HUES48 (cell line): ENCODE measurements at regions not wholly inside any gene's neighbourhood (a gene's known extent, or its start where the extent isn't known, plus 50 kb on each side); places are given as distances from the start of the nearest gene placed in this dataset.

Source experiments
- H3K27ac ChIP-seq: one replicate; pipeline ENCODE4 v1.7.0; 2013; ENCODE audit warnings: low read depth, low read length, inconsistent platforms
- H3K27me3 ChIP-seq: 2 replicates; pipeline ENCODE4 v1.6.1; 2013; ENCODE audit warnings: mild to moderate bottlenecking, low read length; ENCODE audit not compliant: control insufficient read depth, insufficient read depth
- H3K36me3 ChIP-seq: 2 replicates; pipeline ENCODE4 v1.6.1; 2013; ENCODE audit warnings: low read length; ENCODE audit not compliant: control insufficient read depth, insufficient read depth
- H3K4me1 ChIP-seq: 2 replicates; pipeline ENCODE4 v1.6.1; 2013; ENCODE audit warnings: mild to moderate bottlenecking, low read length; ENCODE audit not compliant: control insufficient read depth, insufficient read depth
- H3K4me3 ChIP-seq: 2 replicates; pipeline ENCODE4 v1.5.1; 2013; ENCODE audit warnings: mild to moderate bottlenecking, low read depth, low read length
- H3K9ac ChIP-seq: 2 replicates; pipeline ENCODE4 v1.6.1; 2013; ENCODE audit warnings: mild to moderate bottlenecking, low read depth, low read length, moderate library complexity
- H3K9me3 ChIP-seq: 2 replicates; pipeline ENCODE4 v1.6.1; 2013; ENCODE audit warnings: low read length; ENCODE audit not compliant: control insufficient read depth, insufficient read depth

DNA sequence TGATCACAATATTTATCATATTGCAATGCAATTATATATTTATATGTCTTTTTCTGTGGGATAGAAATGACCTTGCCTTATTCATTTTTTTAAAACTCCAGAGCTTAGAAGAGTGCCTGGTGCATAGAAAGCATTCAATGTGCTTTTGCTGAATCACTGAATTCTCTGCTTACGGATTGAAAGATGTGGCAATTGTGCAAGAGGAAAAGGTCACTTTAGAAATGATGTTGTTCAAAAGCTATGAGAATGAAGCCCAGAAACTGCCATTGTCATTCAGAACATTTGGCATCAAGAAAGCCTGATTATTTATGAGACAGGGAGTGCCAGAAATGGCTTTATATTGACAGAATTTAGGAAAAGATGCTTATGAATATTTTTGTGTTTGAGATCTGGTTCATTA lies 678.6 kb upstream of the CDH2 start:
- H3K27me3 ChIP-seq, result no peaks in the 10 kb centered on the region
- no peaks in the 10 kb centered on the region for H3K36me3 ChIP-seq
- no peak overlapping the region for H3K4me3 ChIP-seq
- no peak overlapping the region for H3K27ac ChIP-seq
- no peaks in the 10 kb centered on the region for H3K9me3 ChIP-seq
- H3K9ac ChIP-seq, result no peak overlapping the region
- H3K4me1 ChIP-seq, result no peaks in the 10 kb centered on the region; the same call in 1 of the 2 replicates

GRCh38 chr18:28854964-28855363 lies 678.0 kb upstream of the CDH2 start:
- H3K27ac ChIP-seq, result no peak overlapping the region
- no peaks in the 10 kb centered on the region; the same call in 1 of the 2 replicates for H3K4me1 ChIP-seq
- no peaks in the 10 kb centered on the region for H3K36me3 ChIP-seq
- H3K9me3 ChIP-seq, result no peaks in the 10 kb centered on the region
- no peak overlapping the region for H3K9ac ChIP-seq
- H3K27me3 ChIP-seq, result no peaks in the 10 kb centered on the region
- no peak overlapping the region for H3K4me3 ChIP-seq

- Histone ChIP-seq H3K27ac (no peak overlapping the region), H3K27me3 (no peaks in the 10 kb centered on the region), H3K4me3 (no peak overlapping the region), H3K9me3 (no peaks in the 10 kb centered on the region), H3K4me1 (no peaks in the 10 kb centered on the region), H3K36me3 (no peaks in the 10 kb centered on the region), H3K9ac (no peak overlapping the region)
These were observed 670.0 kb upstream of the CDH2 start for GRCh38 chr18:28846958-28847357.

GRCh38 chr18:28837100-28837499 lies 660.2 kb upstream of the CDH2 start:
- Histone ChIP-seq H3K4me1 (peaks cover 5% of the 10 kb centered on the region), H3K36me3 (no peaks in the 10 kb centered on the region), H3K27me3 (no peaks in the 10 kb centered on the region), H3K9me3 (no peaks in the 10 kb centered on the region), H3K4me3 (no peak overlapping the region), H3K27ac (no peak overlapping the region), H3K9ac (no peak overlapping the region)

GRCh38 chr18:28834889-28835288 lies 658.0 kb upstream of the CDH2 start:
- H3K4me1 ChIP-seq, result peaks cover 15% of the 10 kb centered on the region
- no peak overlapping the region for H3K9ac ChIP-seq
- H3K27me3 ChIP-seq, result no peaks in the 10 kb centered on the region
- H3K36me3 ChIP-seq, result no peaks in the 10 kb centered on the region
- no peak overlapping the region for H3K4me3 ChIP-seq
- no peaks in the 10 kb centered on the region for H3K9me3 ChIP-seq
- no peak overlapping the region for H3K27ac ChIP-seq

DNA sequence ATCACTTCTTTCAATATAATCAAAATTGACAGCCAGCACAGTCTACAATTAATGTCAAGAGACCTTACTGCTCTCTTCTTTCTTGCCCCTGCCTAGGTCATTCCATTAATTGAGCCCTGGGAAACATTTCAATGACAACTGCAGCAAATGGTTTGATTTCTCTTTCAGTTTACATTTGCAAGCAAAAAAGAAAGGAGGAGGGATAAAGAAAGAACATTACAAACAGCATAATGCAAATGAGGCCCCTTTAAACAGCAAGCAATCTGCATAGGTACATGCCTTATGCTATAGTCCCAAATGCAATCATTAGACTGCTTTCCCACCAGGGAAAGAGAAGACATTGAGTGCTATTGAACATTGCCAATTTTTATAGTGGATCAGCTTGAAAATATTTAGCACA lies 655.0 kb upstream of the CDH2 start:
- Histone ChIP-seq H3K36me3 (no peaks in the 10 kb centered on the region), H3K9me3 (no peaks in the 10 kb centered on the region), H3K4me1 (peaks cover 27% of the 10 kb centered on the region), H3K4me3 (no peak overlapping the region), H3K27ac (no peak overlapping the region), H3K9ac (no peak overlapping the region), H3K27me3 (no peaks in the 10 kb centered on the region)

DNA sequence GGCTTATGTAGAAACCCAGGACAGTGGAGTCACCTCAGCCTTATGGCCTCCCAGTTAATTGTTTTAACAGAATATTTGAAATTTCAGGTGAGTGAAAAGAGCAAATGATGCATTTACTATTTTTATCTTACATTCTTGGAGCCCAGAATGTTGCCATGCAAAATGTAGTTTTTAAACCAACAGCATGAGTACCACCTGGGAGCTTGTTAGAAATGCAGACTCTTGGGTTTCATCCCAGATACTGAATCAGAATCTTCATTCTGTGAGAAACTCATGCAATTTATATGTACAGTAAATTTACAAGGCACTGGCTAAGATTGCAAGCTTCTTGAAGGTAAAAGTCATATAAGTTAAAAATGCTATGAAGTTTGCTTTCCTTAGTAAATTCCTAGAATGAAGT lies 654.5 kb upstream of the CDH2 start:
- H3K27me3 ChIP-seq, result no peaks in the 10 kb centered on the region
- no peaks in the 10 kb centered on the region for H3K9me3 ChIP-seq
- no peak overlapping the region for H3K4me3 ChIP-seq
- no peak overlapping the region for H3K9ac ChIP-seq
- H3K27ac ChIP-seq, result no peak overlapping the region
- peaks cover 27% of the 10 kb centered on the region for H3K4me1 ChIP-seq
- H3K36me3 ChIP-seq, result no peaks in the 10 kb centered on the region

DNA sequence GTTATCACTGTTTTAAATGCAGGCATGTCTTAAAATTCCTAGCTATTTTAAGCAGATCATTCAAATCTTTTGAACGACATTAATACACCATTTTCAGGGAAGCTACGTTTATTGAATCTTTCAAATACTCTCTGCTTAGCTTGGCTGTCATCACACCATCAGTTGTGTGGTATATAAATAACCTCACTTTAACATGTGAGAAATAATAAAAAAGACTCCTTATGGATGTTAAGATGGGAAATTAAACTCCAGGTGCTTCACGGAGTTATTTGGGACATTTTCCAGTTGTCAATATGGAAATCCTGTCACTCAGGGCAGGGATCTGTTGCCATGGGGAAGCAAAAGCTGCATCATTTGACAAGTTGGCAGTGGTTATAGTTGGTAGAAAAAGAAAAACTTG lies 649.2 kb upstream of the CDH2 start:
- H3K27me3 ChIP-seq, result no peaks in the 10 kb centered on the region
- H3K4me3 ChIP-seq, result no peak overlapping the region
- H3K36me3 ChIP-seq, result no peaks in the 10 kb centered on the region
- H3K9ac ChIP-seq, result no peak overlapping the region
- H3K27ac ChIP-seq, result no peak overlapping the region
- H3K9me3 ChIP-seq, result no peaks in the 10 kb centered on the region
- H3K4me1 ChIP-seq, result peaks cover 12% of the 10 kb centered on the region

- Histone ChIP-seq H3K4me1 (peaks cover 11% of the 10 kb centered on the region), H3K4me3 (no peak overlapping the region), H3K9me3 (no peaks in the 10 kb centered on the region), H3K27me3 (no peaks in the 10 kb centered on the region), H3K27ac (no peak overlapping the region), H3K9ac (no peak overlapping the region), H3K36me3 (no peaks in the 10 kb centered on the region)
These were observed 647.2 kb upstream of the CDH2 start for GRCh38 chr18:28824183-28824574.

GRCh38 chr18:28823506-28824182 lies 646.7 kb upstream of the CDH2 start:
- H3K27me3 ChIP-seq, result no peaks in the 10 kb centered on the region
- H3K9ac ChIP-seq, result no peak overlapping the region
- no peak overlapping the region for H3K4me3 ChIP-seq
- no peaks in the 10 kb centered on the region for H3K36me3 ChIP-seq
- peaks cover 7% of the 10 kb centered on the region for H3K4me1 ChIP-seq
- H3K9me3 ChIP-seq, result no peaks in the 10 kb centered on the region
- H3K27ac ChIP-seq, result no peak overlapping the region

GRCh38 chr18:28820353-28820752 lies 643.4 kb upstream of the CDH2 start:
- Histone ChIP-seq H3K27me3 (no peaks in the 10 kb centered on the region), H3K4me3 (no peak overlapping the region), H3K27ac (no peak overlapping the region), H3K4me1 (no peaks in the 10 kb centered on the region), H3K36me3 (no peaks in the 10 kb centered on the region), H3K9me3 (no peaks in the 10 kb centered on the region), H3K9ac (no peak overlapping the region)
